Smooth muscle cell (in vitro differentiated cells): ENCODE measurements at regions not wholly inside any gene's neighbourhood (a gene's known extent, or its start where the extent isn't known, plus 50 kb on each side); places are given as distances from the start of the nearest gene placed in this dataset.

ENCODE experiments used
- DNase-seq: peaks from one replicate; lab custom pipeline; 2025; ENCODE audit not compliant: unreplicated experiment; lab: John Stamatoyannopoulos, UW
- H2AFZ ChIP-seq: fragments of 200-600 bp; sonication (generic); 2 replicates; pipeline ENCODE4 v1.6.0; 2016; ENCODE audit warnings: antibody characterized with exemption, low read depth, mild to moderate bottlenecking
- H3F3A ChIP-seq: fragments of 200-600 bp; sonication (generic); 2 replicates; pipeline ENCODE4 v1.6.0; 2017; ENCODE audit warnings: antibody characterized with exemption, low read depth
- H3K27ac ChIP-seq: fragments of 200-600 bp; sonication (generic); 2 replicates; pipeline ENCODE4 v1.5.1; 2016; ENCODE audit warnings: low read depth, mild to moderate bottlenecking
- H3K27me3 ChIP-seq: fragments of 200-600 bp; sonication (generic); 2 replicates; pipeline ENCODE4 v1.6.1; 2016; ENCODE audit warnings: low read depth, mild to moderate bottlenecking
- H3K36me3 ChIP-seq: fragments of 200-600 bp; sonication (generic); 2 replicates; pipeline ENCODE4 v1.5.1; 2016; ENCODE audit warnings: low read depth
- H3K4me1 ChIP-seq: fragments of 200-600 bp; sonication (generic); 2 replicates; pipeline ENCODE4 v1.5.1; 2016; ENCODE audit warnings: low read depth
- H3K4me2 ChIP-seq: fragments of 200-600 bp; sonication (generic); 2 replicates; pipeline ENCODE4 v1.6.0; 2016; ENCODE audit warnings: mild to moderate bottlenecking
- H3K4me3 ChIP-seq: fragments of 200-600 bp; sonication (generic); 2 replicates; pipeline ENCODE4 v1.5.1; 2016; ENCODE audit warnings: mild to moderate bottlenecking
- H3K79me2 ChIP-seq: fragments of 200-600 bp; sonication (generic); 2 replicates; pipeline ENCODE4 v1.6.0; 2016; ENCODE audit warnings: low read depth, mild to moderate bottlenecking
- H3K9ac ChIP-seq: fragments of 200-600 bp; sonication (generic); 2 replicates; pipeline ENCODE4 v1.6.0; 2016; ENCODE audit warnings: low read depth
- H3K9me3 ChIP-seq: fragments of 200-600 bp; sonication (generic); replicated peaks from 2 replicates; pipeline ENCODE4 v1.5.1; 2016; ENCODE audit warnings: low read depth
- H4K20me1 ChIP-seq: fragments of 200-600 bp; sonication (generic); 2 replicates; pipeline ENCODE4 v1.6.0; 2016; ENCODE audit warnings: low read depth
- CTCF ChIP-seq: fragments of 200-600 bp; sonication (generic); IDR thresholded peaks from 2 replicates; pipeline ENCODE4 v1.5.1; 2017; ENCODE audit warnings: borderline replicate concordance, mild to moderate bottlenecking, antibody characterized with exemption; ENCODE audit not compliant: insufficient read depth, poor library complexity, severe bottlenecking
- WGBS: methylation state at CpG from one replicate; pipeline ENCODE4 v1.1.7; 2016; ENCODE audit warnings: low lambda C conversion rate; 5-methylcytosine and 5-hydroxymethylcytosine counted together

- Histone ChIP-seq H4K20me1 (no peaks in the 10 kb centered on the region), H3K9me3 (no peaks in the 10 kb centered on the region), H3K4me3 (no peak overlapping the region), H3K4me2 (no peak overlapping the region), H2AFZ (no peak overlapping the region), H3K27ac (no peak overlapping the region), H3K9ac (no peak overlapping the region), H3F3A (no peaks in the 10 kb centered on the region), H3K4me1 (peaks cover 14% of the 10 kb centered on the region), H3K36me3 (no peaks in the 10 kb centered on the region), H3K79me2 (no peaks in the 10 kb centered on the region), H3K27me3 (no peaks in the 10 kb centered on the region)
- DNase-seq, result no peak
- WGBS, result 92% methylated on average over 4 of the region's 4 CpGs
- no peak for TF ChIP-seq CTCF
These were observed 488.1 kb upstream of the CDH5 start for GRCh38 chr16:65878347-65878746.

GRCh38 chr16:65876624-65877023 lies 489.9 kb upstream of the CDH5 start:
- WGBS, result 58% methylated on average over 1 of the region's 1 CpG
- H3K27ac ChIP-seq, result no peak overlapping the region
- no peak for DNase-seq
- H3K9me3 ChIP-seq, result no peaks in the 10 kb centered on the region
- H3K79me2 ChIP-seq, result no peaks in the 10 kb centered on the region
- no peaks in the 10 kb centered on the region for H3F3A ChIP-seq
- no peaks in the 10 kb centered on the region for H4K20me1 ChIP-seq
- H2AFZ ChIP-seq, result no peak overlapping the region
- no peak overlapping the region for H3K4me2 ChIP-seq
- TF ChIP-seq CTCF, result no peak
- no peaks in the 10 kb centered on the region for H3K36me3 ChIP-seq
- H3K4me3 ChIP-seq, result no peak overlapping the region
- H3K27me3 ChIP-seq, result no peaks in the 10 kb centered on the region
- peaks cover 14% of the 10 kb centered on the region for H3K4me1 ChIP-seq
- H3K9ac ChIP-seq, result no peak overlapping the region

GRCh38 chr16:65876056-65876408 lies 490.5 kb upstream of the CDH5 start:
- Histone ChIP-seq H3F3A (no peaks in the 10 kb centered on the region), H3K4me2 (no peak overlapping the region), H3K27ac (no peak overlapping the region), H3K27me3 (no peaks in the 10 kb centered on the region), H4K20me1 (no peaks in the 10 kb centered on the region), H3K4me1 (peaks cover 14% of the 10 kb centered on the region), H3K4me3 (no peak overlapping the region), H3K36me3 (no peaks in the 10 kb centered on the region), H3K9ac (no peak overlapping the region), H3K9me3 (no peaks in the 10 kb centered on the region), H3K79me2 (no peaks in the 10 kb centered on the region), H2AFZ (no peak overlapping the region)
- 98% methylated on average over 3 of the region's 3 CpGs for WGBS
- no peak for TF ChIP-seq CTCF
- DNase-seq, result no peak

GRCh38 chr16:65875381-65876055 lies 491.0 kb upstream of the CDH5 start:
- Histone ChIP-seq H3F3A (no peaks in the 10 kb centered on the region), H3K79me2 (no peaks in the 10 kb centered on the region), H2AFZ (no peak overlapping the region), H3K4me2 (no peak overlapping the region), H3K9me3 (no peaks in the 10 kb centered on the region), H3K9ac (no peak overlapping the region), H3K27ac (no peak overlapping the region), H3K4me1 (peaks cover 14% of the 10 kb centered on the region), H3K27me3 (peaks cover under 1% of the 10 kb centered on the region), H3K36me3 (no peaks in the 10 kb centered on the region), H3K4me3 (no peak overlapping the region), H4K20me1 (no peaks in the 10 kb centered on the region)
- DNase-seq, result no peak
- TF ChIP-seq CTCF, result no peak
- WGBS, result 70% methylated on average over 6 of the region's 6 CpGs
